ENCODE measurements at regions not wholly inside any gene's neighbourhood (a gene's known extent, or its start where the extent isn't known, plus 50 kb on each side); places are given as distances from the start of the nearest gene placed in this dataset.

DNA sequence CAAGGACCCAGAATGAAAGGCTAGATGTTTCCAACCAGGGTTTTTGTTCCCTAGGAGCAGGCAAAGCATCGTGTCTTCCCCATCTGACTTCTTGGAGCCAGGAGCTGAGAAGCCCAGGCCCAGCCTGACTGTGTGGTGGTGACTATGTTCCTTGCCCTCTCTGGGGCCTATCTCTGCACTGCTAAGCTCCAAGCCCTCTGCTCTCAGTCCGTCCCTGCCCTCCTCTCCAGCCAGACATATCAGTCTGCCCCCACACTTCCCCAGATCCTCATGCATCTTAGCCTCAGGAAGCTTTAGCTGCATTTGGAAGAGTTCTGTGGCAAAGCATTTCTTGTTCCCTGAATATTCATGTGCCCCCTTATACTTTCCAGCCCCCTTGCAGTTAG, 196.6 kb downstream of the CYP26B1 start:
- H3K36me3 ChIP-seq (ENCODE audit: insufficient read depth, low read length): no peaks in the 10 kb centered on the region
- H3K27ac Mint-ChIP-seq: peak overlapping the region in 1 of 7 donors; percentile 65
- POLR2A ChIA-PET (ENCODE audit: partially characterized antibody): no interaction called here
- no peak overlapping the region for H3K27ac ChIP-seq (ENCODE audit: low read depth, low read length)
- H3K9me3 Mint-ChIP-seq: peaks cover 0 to 5% (median 2%) of the 10 kb centered on the region in 8 donors
- intact Hi-C loops (cut with micrococcal nuclease): no loop called here
- no peaks in the 10 kb centered on the region for H3K4me1 Mint-ChIP-seq
- H3K4me1 ChIP-seq (ENCODE audit: insufficient read depth, low read length): no peaks in the 10 kb centered on the region
- no peak for DNase-seq
- H3K4me3 ChIP-seq (ENCODE audit: low read length in 2 of 2): no peak overlapping the region
- no peak overlapping the region for H3K4me3 Mint-ChIP-seq
- no peaks in the 10 kb centered on the region for H3K9me3 ChIP-seq (ENCODE audit: control insufficient read depth in 1 of 2, low read length in 2 of 2)
- CTCF ChIA-PET (ENCODE audit: partially characterized antibody): no interaction called here
- H3K27me3 ChIP-seq (ENCODE audit: insufficient read depth, low read length): no peaks in the 10 kb centered on the region
- no peaks in the 10 kb centered on the region for H3K36me3 Mint-ChIP-seq
- H3K27me3 Mint-ChIP-seq: peaks cover 0 to 7% of the 10 kb centered on the region in 2 donors

- no peak overlapping the region for H3K4me3 Mint-ChIP-seq
- peaks cover 0 to 3% (median 0%) of the 10 kb centered on the region in 8 donors for H3K9me3 Mint-ChIP-seq
- Histone ChIP-seq H3K4me1 (ENCODE audit: insufficient read depth, low read length) (no peaks in the 10 kb centered on the region), H3K36me3 (ENCODE audit: insufficient read depth, low read length) (no peaks in the 10 kb centered on the region), H3K27ac (ENCODE audit: low read depth, low read length) (no peak overlapping the region), H3K9me3 (ENCODE audit: control insufficient read depth in 1 of 2, low read length in 2 of 2) (no peaks in the 10 kb centered on the region), H3K27me3 (ENCODE audit: insufficient read depth, low read length) (no peaks in the 10 kb centered on the region), H3K4me3 (ENCODE audit: low read length in 2 of 2) (no peak overlapping the region)
- H3K27ac Mint-ChIP-seq: no peak overlapping the region
- no peaks in the 10 kb centered on the region for H3K36me3 Mint-ChIP-seq
- intact Hi-C loops (cut with micrococcal nuclease): no loop called here
- ChIA-PET POLR2A (ENCODE audit: partially characterized antibody) (no interaction called here), CTCF (ENCODE audit: partially characterized antibody) (interaction anchor here (0.8 kb wide), 1 partner anchor 26 kb away, joined by 3 read pairs; no protein-coding TSS in a partner anchor)
- H3K27me3 Mint-ChIP-seq: peaks cover 0 to 7% of the 10 kb centered on the region in 2 donors
- no peaks in the 10 kb centered on the region for H3K4me1 Mint-ChIP-seq
- DNase-seq: no peak
Observed at GRCh38 chr2:71950256-71951082, 197.2 kb downstream of the CYP26B1 start.

DNA sequence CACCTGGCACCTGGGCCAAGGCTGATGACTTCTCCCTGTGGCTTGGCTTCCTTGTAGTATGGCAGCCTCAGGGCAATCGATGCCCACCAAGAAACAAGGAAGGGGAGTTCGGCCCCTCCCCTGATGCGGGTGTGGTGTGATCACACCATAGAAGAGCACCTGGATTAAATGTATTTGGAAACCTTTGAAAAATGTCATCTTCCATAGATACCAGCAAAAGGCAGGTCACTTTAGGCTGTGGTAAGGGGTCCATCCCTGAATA, 198.2 kb downstream of the CYP26B1 start:
- Mint-ChIP-seq H3K27me3 (peaks cover 0 to 7% of the 10 kb centered on the region in 2 donors), H3K4me1 (no peaks in the 10 kb centered on the region), H3K4me3 (no peak overlapping the region), H3K9me3 (peaks cover 0 to 2% (median 0%) of the 10 kb centered on the region in 8 donors), H3K36me3 (no peaks in the 10 kb centered on the region), H3K27ac (no peak overlapping the region)
- H3K9me3 ChIP-seq (ENCODE audit: control insufficient read depth in 1 of 2, low read length in 2 of 2): no peaks in the 10 kb centered on the region
- intact Hi-C loops (cut with micrococcal nuclease): no loop called here
- no peak for DNase-seq
- no peak overlapping the region for H3K4me3 ChIP-seq (ENCODE audit: low read length in 2 of 2)
- no peak overlapping the region for H3K27ac ChIP-seq (ENCODE audit: low read depth, low read length)
- ChIA-PET CTCF (ENCODE audit: partially characterized antibody) (no interaction called here), POLR2A (ENCODE audit: partially characterized antibody) (no interaction called here)
- H3K4me1 ChIP-seq (ENCODE audit: insufficient read depth, low read length): no peaks in the 10 kb centered on the region
- H3K27me3 ChIP-seq (ENCODE audit: insufficient read depth, low read length): no peaks in the 10 kb centered on the region
- H3K36me3 ChIP-seq (ENCODE audit: insufficient read depth, low read length): no peaks in the 10 kb centered on the region

DNA sequence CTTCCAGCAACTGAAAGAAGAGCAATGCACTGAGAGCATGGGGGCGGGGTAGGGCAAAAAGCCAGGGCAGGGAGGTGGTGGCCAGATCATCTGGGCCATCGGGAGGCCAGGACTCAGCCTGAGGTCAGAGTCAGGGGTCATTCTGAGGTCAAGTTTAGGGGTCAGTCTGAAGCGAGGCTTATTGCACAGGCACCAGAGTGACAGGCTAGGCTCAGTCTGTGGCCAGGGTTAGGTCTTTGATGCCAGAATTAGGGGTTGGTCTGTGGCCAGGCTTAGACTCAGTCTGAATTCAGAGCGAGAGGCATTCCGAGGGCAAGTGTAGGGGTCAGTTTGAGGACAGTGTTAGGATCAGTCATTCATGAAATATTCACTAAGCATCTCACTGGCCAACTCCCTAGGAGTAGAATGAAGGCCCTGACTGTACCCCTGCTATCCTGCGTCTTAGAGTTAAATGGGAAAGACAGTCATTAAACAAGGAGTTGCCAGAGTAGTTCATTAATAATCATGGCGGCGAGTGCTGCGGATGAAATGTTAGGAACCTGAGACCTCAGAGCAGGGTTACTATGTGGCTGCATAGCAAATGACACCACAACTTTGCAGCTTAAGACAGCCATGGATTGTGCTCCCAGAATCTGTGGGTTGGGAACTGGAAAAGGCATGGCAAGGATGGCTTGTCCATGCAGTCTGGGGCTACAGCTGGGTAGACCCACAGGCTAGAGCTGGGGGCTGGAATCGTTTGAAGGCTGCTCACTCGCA, 198.7 kb downstream of the CYP26B1 start:
- Mint-ChIP-seq H3K27ac (no peak overlapping the region), H3K4me3 (no peak overlapping the region), H3K4me1 (no peaks in the 10 kb centered on the region), H3K9me3 (no peaks in the 10 kb centered on the region), H3K27me3 (peaks cover 0 to 7% of the 10 kb centered on the region in 2 donors), H3K36me3 (no peaks in the 10 kb centered on the region)
- no peaks in the 10 kb centered on the region for H3K36me3 ChIP-seq (ENCODE audit: insufficient read depth, low read length)
- no peak overlapping the region for H3K27ac ChIP-seq (ENCODE audit: low read depth, low read length)
- H3K9me3 ChIP-seq (ENCODE audit: control insufficient read depth in 1 of 2, low read length in 2 of 2): no peaks in the 10 kb centered on the region
- no peaks in the 10 kb centered on the region for H3K27me3 ChIP-seq (ENCODE audit: insufficient read depth, low read length)
- no peaks in the 10 kb centered on the region for H3K4me1 ChIP-seq (ENCODE audit: insufficient read depth, low read length)
- DNase-seq: no peak
- intact Hi-C loops (cut with micrococcal nuclease): no loop called here
- ChIA-PET POLR2A (ENCODE audit: partially characterized antibody) (no interaction called here), CTCF (ENCODE audit: partially characterized antibody) (no interaction called here)
- H3K4me3 ChIP-seq (ENCODE audit: low read length in 2 of 2): no peak overlapping the region

DNA sequence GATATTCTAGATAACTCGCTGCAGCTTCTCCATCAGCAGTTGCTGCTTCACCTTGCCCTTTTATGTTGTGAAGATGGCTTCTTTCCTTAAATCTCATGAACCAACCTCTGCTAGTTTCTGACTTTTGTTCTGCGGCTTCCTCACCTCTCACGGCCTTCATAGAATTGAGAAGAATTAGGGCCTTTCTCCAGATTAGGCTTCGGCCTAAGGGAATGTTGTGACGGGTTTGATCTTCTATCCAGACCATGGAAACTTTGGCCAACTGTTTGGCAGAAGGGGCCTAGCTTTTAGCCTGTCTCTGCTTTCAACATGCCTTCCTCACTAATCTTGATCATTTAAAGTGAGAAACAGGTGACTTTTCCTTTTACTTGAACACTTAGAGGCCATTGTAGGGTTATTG, 199.9 kb downstream of the CYP26B1 start:
- Mint-ChIP-seq H3K36me3 (no peaks in the 10 kb centered on the region), H3K27ac (no peak overlapping the region), H3K27me3 (peaks cover 0 to 2% of the 10 kb centered on the region in 2 donors), H3K4me1 (no peaks in the 10 kb centered on the region), H3K9me3 (no peaks in the 10 kb centered on the region), H3K4me3 (no peak overlapping the region)
- intact Hi-C loops (cut with micrococcal nuclease): no loop called here
- Histone ChIP-seq H3K9me3 (ENCODE audit: control insufficient read depth in 1 of 2, low read length in 2 of 2) (no peaks in the 10 kb centered on the region), H3K27me3 (ENCODE audit: insufficient read depth, low read length) (no peaks in the 10 kb centered on the region), H3K36me3 (ENCODE audit: insufficient read depth, low read length) (no peaks in the 10 kb centered on the region), H3K27ac (ENCODE audit: low read depth, low read length) (no peak overlapping the region), H3K4me1 (ENCODE audit: insufficient read depth, low read length) (no peaks in the 10 kb centered on the region), H3K4me3 (ENCODE audit: low read length in 2 of 2) (no peak overlapping the region)
- POLR2A ChIA-PET (ENCODE audit: partially characterized antibody): no interaction called here
- no peak for DNase-seq
- CTCF ChIA-PET (ENCODE audit: partially characterized antibody): no interaction called here

DNA sequence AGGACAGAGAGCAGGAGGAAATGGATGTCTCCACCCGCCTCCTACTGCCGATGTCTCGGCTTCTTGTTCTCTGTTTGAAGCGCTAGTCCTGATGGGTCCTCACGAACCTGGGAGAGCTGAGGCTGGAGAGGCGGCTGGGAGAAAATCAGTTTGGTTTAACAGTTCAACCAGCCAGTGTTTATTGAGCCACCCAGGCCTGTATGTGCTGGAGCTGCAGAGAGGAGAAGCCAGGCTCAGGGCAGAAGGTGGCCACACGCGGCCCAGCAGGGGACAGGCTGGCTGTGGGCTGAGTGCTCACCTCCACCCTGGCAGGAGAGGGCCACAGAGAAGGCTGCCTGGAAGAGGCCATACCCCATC, 202.1 kb downstream of the CYP26B1 start:
- Histone ChIP-seq H3K4me1 (ENCODE audit: insufficient read depth, low read length) (no peaks in the 10 kb centered on the region), H3K4me3 (ENCODE audit: low read length in 2 of 2) (no peak overlapping the region), H3K27ac (ENCODE audit: low read depth, low read length) (no peak overlapping the region), H3K9me3 (ENCODE audit: control insufficient read depth in 1 of 2, low read length in 2 of 2) (no peaks in the 10 kb centered on the region), H3K27me3 (ENCODE audit: insufficient read depth, low read length) (no peaks in the 10 kb centered on the region), H3K36me3 (ENCODE audit: insufficient read depth, low read length) (no peaks in the 10 kb centered on the region)
- no peaks in the 10 kb centered on the region for H3K36me3 Mint-ChIP-seq
- H3K27me3 Mint-ChIP-seq: peaks cover 1 to 2% of the 10 kb centered on the region in 2 donors
- intact Hi-C loops (cut with micrococcal nuclease): no loop called here
- H3K9me3 Mint-ChIP-seq: no peaks in the 10 kb centered on the region
- no peaks in the 10 kb centered on the region for H3K4me1 Mint-ChIP-seq
- no peak for DNase-seq
- CTCF ChIA-PET (ENCODE audit: partially characterized antibody): interaction anchor here (0.8 kb wide), 1 partner anchor 22 kb away, joined by 3 read pairs; no protein-coding TSS in a partner anchor
- POLR2A ChIA-PET (ENCODE audit: partially characterized antibody): no interaction called here
- peak overlapping the region in 1 of 7 donors; percentile 55 for H3K27ac Mint-ChIP-seq
- H3K4me3 Mint-ChIP-seq: no peak overlapping the region

DNA sequence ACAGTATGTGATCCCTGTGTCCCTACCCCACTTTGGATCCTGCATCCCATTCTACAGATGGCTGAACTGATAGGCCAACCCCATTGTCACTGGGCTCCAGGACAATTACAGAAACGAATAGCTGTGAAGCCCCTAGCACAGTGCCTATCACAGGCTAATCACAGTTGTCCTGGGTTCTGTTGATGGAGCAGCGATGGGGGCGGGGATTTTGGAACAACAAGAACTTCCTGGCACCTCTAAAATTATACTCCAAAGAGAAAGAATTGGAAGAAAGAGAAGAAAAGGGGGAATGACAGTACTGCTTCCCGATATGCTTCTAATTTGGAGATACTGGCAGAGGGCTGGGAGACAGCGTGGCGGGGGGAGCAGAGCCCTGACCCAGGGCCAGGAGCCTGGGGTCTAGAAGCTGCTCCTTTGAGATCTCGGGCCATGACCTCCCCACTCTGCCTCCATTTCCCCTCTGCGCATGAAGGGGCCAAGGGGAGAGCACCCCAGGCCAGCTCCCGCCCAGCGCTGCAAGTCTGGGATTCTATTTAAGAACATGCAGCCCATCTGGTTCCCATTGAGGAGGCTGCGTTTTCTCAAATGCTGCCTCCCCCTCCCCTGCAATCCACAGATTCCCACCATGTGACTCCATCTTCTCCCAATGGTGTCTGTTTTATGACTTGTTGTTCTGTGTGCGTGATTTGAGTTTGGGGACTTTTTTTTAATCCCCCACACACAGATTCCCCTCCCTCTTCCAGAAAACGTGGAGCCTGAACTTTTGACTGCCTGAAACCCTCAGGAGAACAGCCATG, 202.7 kb downstream of the CYP26B1 start:
- ChIA-PET CTCF (ENCODE audit: partially characterized antibody) (no interaction called here), POLR2A (ENCODE audit: partially characterized antibody) (no interaction called here)
- Mint-ChIP-seq H3K9me3 (no peaks in the 10 kb centered on the region), H3K36me3 (no peaks in the 10 kb centered on the region), H3K27ac (peak overlapping the region in 1 of 7 donors; percentile 55), H3K4me3 (peak overlapping the region in 1 of 8 donors; percentile 45), H3K27me3 (peaks cover 1 to 3% of the 10 kb centered on the region in 2 donors), H3K4me1 (no peaks in the 10 kb centered on the region)
- Histone ChIP-seq H3K27ac (ENCODE audit: low read depth, low read length) (no peak overlapping the region), H3K36me3 (ENCODE audit: insufficient read depth, low read length) (no peaks in the 10 kb centered on the region), H3K4me1 (ENCODE audit: insufficient read depth, low read length) (no peaks in the 10 kb centered on the region), H3K4me3 (ENCODE audit: low read length in 2 of 2) (no peak overlapping the region), H3K27me3 (ENCODE audit: insufficient read depth, low read length) (no peaks in the 10 kb centered on the region), H3K9me3 (ENCODE audit: control insufficient read depth in 1 of 2, low read length in 2 of 2) (no peaks in the 10 kb centered on the region)
- DNase-seq: no peak
- intact Hi-C loops (cut with micrococcal nuclease): no loop called here
